ENCODE measurements at regions not wholly inside any gene's neighbourhood (a gene's known extent, or its start where the extent isn't known, plus 50 kb on each side); places are given as distances from the start of the nearest gene placed in this dataset.

DNA sequence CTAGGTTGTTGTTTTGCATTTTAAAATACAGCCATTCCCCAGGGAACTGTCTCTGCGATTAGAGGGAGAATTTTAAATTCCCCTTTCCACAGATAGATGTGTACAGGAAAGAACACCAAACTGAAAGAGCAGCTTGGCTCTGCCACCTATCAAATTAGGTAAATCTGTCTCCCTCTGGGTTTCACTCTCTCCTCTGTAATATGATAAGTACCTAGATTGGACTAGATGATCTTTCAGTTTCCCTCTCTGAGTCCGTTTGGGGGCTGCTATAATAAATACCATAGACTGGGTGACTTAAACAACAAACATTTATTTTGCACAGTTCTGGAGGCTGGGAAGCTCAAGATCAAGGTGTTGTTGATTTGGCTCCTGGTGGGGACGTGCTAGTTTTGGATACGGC lies 186.0 kb downstream of the KIF20B start:
- DNase-seq (ENCODE audit: low read depth) = no peak

GRCh38 chr10:89887830-89888229 lies 186.4 kb downstream of the KIF20B start:
- DNase-seq (ENCODE audit: low read depth) = peak; percentile 61

DNA sequence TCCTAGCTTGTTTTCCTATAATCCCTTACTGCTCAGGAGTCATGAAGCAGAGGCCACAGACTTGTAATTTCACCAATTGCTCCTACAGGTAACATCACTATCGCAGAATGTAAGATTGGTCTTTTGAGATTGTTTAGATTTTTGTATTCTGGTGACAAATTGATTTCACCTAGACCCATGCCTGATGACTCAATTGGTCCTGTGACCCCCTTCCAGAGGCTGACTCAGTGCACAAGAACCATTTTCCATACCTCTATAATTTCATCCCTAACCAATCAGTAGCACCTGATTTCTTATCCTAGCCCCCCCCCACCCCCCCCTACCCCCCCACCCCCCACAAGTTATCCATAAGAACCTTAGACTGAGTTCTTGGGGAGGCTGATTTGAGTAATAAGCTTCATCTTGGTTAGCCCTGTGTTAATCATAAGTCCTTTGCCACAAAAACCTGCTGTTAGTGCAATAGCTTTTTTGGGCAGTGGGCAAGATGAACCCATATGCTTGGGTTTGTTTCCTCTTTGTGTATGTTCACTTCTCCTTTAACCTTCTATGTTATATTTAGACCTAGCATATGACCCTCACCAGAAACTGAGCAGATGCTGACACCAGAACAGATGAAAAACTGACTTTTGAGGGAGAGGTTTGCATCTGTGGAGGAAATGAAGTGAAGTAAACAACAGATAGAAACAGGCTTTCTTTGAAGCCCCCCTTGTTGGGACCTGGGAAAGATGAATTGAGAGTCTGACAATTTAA lies 187.1 kb downstream of the KIF20B start:
- peak; percentile 20 for DNase-seq (ENCODE audit: low read depth)

DNA sequence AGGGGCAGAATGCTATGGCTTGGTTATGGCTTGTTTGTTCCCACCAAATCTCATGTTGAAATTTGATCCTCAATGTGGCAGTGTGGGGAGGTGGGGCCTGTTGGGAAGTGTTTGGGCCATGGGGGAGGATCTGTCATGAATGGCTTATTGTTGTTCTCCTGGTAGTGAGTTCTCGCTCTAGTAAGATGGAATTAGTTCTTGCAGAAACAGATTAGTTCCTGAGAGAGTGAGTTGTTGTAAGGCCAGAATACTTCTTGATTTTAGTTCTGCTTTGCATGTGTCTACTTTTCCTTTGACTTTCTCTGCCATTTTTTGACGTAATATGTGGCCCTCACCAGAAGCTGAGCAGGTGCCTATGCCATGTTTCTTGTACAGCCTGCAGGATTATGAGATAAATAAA lies 188.2 kb downstream of the KIF20B start:
- no peak for DNase-seq (ENCODE audit: low read depth)

DNA sequence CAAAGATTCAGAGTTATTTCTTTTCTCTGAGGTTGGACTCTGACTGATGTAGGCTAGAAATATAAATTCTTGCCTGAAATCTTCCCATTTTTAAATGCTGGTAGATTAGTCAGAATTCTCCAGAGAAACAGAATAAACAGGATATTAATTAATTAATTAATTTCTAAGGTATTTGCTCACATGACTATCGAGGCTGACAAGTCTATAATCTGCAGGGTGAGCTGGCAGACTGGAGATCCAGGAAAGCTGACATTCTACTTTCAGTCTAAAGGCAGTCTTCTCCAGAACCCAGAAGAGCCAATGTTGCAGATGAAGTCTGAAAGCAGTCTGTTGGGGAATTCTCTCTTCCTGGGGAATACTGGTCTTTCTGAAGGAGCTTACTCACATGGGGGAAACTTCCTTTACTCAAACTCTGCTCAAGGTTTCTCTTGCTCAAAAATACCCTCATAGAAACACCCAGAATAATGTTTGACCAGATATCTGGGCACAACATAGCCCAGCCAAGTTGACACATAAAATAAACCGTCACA lies 189.7 kb downstream of the KIF20B start:
- no peak for DNase-seq (ENCODE audit: low read depth)

DNA sequence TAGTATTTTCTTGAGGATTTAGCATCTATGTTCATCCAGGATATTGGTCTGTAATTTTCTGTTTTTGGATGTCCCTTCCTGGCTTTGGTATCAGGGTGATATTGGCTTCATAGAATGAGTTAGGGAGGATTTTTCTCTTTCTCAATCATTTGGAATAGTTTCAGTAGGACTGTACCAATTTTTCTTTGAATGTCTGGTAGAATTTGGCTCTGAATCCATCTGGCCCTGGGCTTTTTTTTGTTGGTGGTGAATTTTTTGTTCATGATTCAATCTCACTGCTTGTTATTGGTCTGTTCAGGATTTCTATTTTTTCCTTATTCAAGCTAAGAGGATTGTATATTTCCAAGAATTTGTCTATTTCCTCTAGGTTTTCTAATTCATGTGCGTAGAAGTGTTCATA lies 192.7 kb downstream of the KIF20B start:
- DNase-seq (ENCODE audit: low read depth) = no peak

- no peak for DNase-seq (ENCODE audit: low read depth)
These were observed 199.2 kb downstream of the KIF20B start for GRCh38 chr10:89900554-89900953.

GRCh38 chr10:89901895-89902294 lies 200.5 kb downstream of the KIF20B start:
- no peak for DNase-seq (ENCODE audit: low read depth)

GRCh38 chr10:89904755-89905154 lies 203.4 kb downstream of the KIF20B start:
- DNase-seq (ENCODE audit: low read depth) = no peak

GRCh38 chr10:89909752-89910151 lies 208.4 kb downstream of the KIF20B start:
- no peak for DNase-seq (ENCODE audit: low read depth)

- peak; percentile 13 for DNase-seq (ENCODE audit: low read depth)
These were observed 213.6 kb downstream of the KIF20B start for GRCh38 chr10:89915021-89915420.

- no peak for DNase-seq (ENCODE audit: low read depth)
These were observed 214.6 kb downstream of the KIF20B start for GRCh38 chr10:89915968-89916367.

DNA sequence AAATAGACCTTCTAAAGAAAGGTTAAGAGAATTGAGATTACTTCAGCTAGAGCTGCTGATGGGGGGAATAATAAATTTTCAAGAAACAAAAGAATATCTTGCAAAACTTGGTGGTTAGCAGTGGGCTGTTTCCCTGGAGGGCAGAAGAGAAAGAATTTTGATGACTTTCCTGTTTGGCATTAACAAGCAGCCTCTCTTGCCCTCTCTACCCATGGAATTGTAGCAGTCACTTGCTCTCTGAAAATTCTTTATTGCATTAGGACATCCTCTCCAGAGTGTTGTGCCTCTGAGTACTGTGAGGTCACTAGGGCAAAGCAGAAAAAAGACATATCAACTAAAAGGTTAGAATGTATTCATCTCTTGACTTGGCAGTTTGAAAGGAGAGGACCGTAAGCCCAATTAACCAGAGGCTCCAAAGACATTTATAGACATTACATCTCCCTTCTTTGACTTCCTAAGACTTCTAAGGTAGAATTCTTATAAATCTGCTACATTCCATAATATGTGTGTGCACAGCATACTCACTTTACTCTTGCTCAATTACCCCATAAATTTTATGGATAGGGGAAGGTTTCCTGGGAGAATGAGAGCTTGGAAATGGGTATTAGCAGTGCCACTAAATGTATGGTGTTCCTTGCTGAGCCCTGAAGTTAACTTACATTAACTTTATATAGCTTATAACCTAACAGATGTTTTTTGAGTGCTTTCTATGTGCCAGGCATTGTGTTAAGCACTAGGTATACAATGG lies 215.3 kb downstream of the KIF20B start:
- DNase-seq (ENCODE audit: low read depth) = peak; percentile 67

DNA sequence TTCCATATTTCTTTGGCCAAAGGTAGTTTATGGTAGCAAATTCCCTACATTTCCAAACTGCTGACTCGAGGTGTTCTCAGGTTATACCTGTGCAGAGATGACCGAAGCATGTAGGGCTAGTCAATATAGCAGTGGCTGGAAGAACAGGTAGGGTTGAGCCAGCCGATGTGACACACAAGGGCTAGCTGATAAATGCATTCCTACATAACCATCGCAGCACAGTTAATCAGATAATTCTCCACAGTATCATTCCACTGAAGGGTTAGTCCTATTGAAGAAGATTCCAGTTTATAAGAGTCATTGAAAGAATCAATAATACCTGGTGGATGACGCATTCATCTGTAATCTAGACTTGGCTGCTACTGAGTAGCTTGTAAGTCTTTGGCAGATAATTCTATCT lies 220.0 kb downstream of the KIF20B start:
- DNase-seq (ENCODE audit: low read depth) = peak; percentile 57

- no peak for DNase-seq (ENCODE audit: low read depth)
These were observed 222.3 kb downstream of the KIF20B start for GRCh38 chr10:89923661-89924060.

- DNase-seq (ENCODE audit: low read depth) = no peak
These were observed 222.9 kb downstream of the KIF20B start for GRCh38 chr10:89924261-89924660.

- no peak for DNase-seq (ENCODE audit: low read depth)
These were observed 225.3 kb downstream of the KIF20B start for GRCh38 chr10:89926736-89927135.

DNA sequence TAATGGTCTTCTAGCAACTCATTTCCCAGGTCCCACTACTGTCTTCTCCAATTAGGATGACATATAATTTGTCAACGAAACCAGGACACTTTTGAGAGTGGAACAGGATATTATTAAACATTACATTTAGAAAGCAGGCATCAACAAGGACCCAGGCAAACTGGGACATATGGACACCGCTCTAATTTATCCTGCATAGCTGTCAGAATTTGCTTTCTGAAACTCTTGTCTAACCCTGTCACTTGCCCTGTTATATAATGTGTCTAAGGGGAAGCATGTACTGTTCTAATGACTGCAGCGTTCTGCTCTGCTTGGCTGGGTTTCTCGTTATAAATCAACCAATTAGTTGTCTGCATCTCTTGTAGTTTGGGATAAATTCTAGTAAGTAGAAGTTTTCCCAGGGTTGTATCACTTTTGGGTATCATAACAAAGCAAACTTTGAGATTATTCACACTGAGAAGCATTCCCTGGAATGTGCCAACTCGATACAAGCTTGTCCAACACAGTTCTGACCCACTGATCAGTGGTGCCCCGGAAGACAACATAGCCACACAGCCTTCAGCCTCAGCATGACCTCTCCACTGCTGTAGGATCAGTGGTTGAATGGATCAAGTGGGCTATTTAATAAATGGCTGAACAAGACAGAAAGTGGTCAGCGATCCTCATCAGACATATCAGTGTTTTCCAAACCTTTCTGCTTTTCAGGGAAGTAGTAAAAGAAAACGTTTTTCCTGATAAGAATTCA lies 228.1 kb downstream of the KIF20B start:
- peak; percentile 44 for DNase-seq (ENCODE audit: low read depth)

GRCh38 chr10:89937494-89937893 lies 236.1 kb downstream of the KIF20B start:
- no peak for DNase-seq (ENCODE audit: low read depth)

GRCh38 chr10:89940076-89940475 lies 238.7 kb downstream of the KIF20B start:
- no peak for DNase-seq (ENCODE audit: low read depth)

- DNase-seq (ENCODE audit: low read depth) = peak; percentile 22
These were observed 240.8 kb downstream of the KIF20B start for GRCh38 chr10:89942217-89942616.

- DNase-seq (ENCODE audit: low read depth) = no peak
These were observed 242.7 kb downstream of the KIF20B start for GRCh38 chr10:89944138-89944537.

All from renal cortical epithelial cell (primary cell).